HG03558 (cell line): ENCODE measurements at regions not wholly inside any gene's neighbourhood (a gene's known extent, or its start where the extent isn't known, plus 50 kb on each side); places are given as distances from the start of the nearest gene placed in this dataset.
"Not testable (repeated sequence)": the region's sequence is repeated elsewhere in the genome, so short reads cannot be mapped to it uniquely, and the experiment has no call there.

Experiments used
- ATAC-seq: cut with Tn5 transposase; IDR thresholded peaks from one replicate; pipeline ENCODE4 v1.9.1; 2021; ENCODE audit warnings: moderate number of reproducible peaks; ENCODE audit not compliant: unreplicated experiment; ENCODE audit errors: extremely low read depth

GRCh38 chr2:176774766-176775451 lies 437.7 kb upstream of the HNRNPA3 start:
- ATAC-seq, result no peak

- ATAC-seq, result no peak
Observed at GRCh38 chr2:176777262-176777661, 435.3 kb upstream of the HNRNPA3 start.

- no peak for ATAC-seq
Observed at GRCh38 chr2:176779917-176780316, 432.7 kb upstream of the HNRNPA3 start.

GRCh38 chr2:176780348-176780747 lies 432.2 kb upstream of the HNRNPA3 start:
- no peak for ATAC-seq

GRCh38 chr2:176781570-176782217 lies 430.9 kb upstream of the HNRNPA3 start:
- no peak for ATAC-seq

- no peak for ATAC-seq
Observed at GRCh38 chr2:176784633-176785200, 427.9 kb upstream of the HNRNPA3 start.

GRCh38 chr2:176789751-176790150 lies 422.8 kb upstream of the HNRNPA3 start:
- no peak for ATAC-seq

- no peak for ATAC-seq
Observed at GRCh38 chr2:176790468-176790867, 422.1 kb upstream of the HNRNPA3 start.

- no peak for ATAC-seq
Observed at GRCh38 chr2:176793792-176794191, 418.8 kb upstream of the HNRNPA3 start.

- no peak for ATAC-seq
Observed at GRCh38 chr2:176794392-176794791, 418.2 kb upstream of the HNRNPA3 start.

GRCh38 chr2:176795823-176796222 lies 416.8 kb upstream of the HNRNPA3 start:
- ATAC-seq, result no peak

- not testable (repeated sequence) for ATAC-seq
Observed at GRCh38 chr2:176796677-176797076, 415.9 kb upstream of the HNRNPA3 start.

- no peak for ATAC-seq
Observed at GRCh38 chr2:176804392-176804791, 408.2 kb upstream of the HNRNPA3 start.

- no peak for ATAC-seq
Observed at GRCh38 chr2:176805345-176805744, 407.2 kb upstream of the HNRNPA3 start.

- no peak for ATAC-seq
Observed at GRCh38 chr2:176812246-176812775, 400.3 kb upstream of the HNRNPA3 start.

- ATAC-seq, result no peak
Observed at GRCh38 chr2:176813156-176813555, 399.4 kb upstream of the HNRNPA3 start.

GRCh38 chr2:176813621-176814049 lies 399.0 kb upstream of the HNRNPA3 start:
- ATAC-seq, result no peak

GRCh38 chr2:176814274-176814673 lies 398.3 kb upstream of the HNRNPA3 start:
- no peak for ATAC-seq

GRCh38 chr2:176814740-176815367 lies 397.7 kb upstream of the HNRNPA3 start:
- no peak for ATAC-seq

- ATAC-seq, result no peak
Observed at GRCh38 chr2:176817061-176817565, 395.5 kb upstream of the HNRNPA3 start.

GRCh38 chr2:176818076-176818475 lies 394.5 kb upstream of the HNRNPA3 start:
- no peak for ATAC-seq
